ENCODE measurements at regions not wholly inside any gene's neighbourhood (a gene's known extent, or its start where the extent isn't known, plus 50 kb on each side); places are given as distances from the start of the nearest gene placed in this dataset.

GRCh38 chr9:88747768-88748167, 212.8 kb downstream of the NXNL2 start:
- TF ChIP-seq CTCF (IDR thresholded peaks at IDR 0.05; ENCODE audit: insufficient read depth, low read length, poor library complexity, severe bottlenecking) (no peak), EZH2phosphoT487 (conservative IDR thresholded peaks at IDR 0.05; ENCODE audit: low read length) (no peak)

Measured in SU-DHL-6 (cell line).